Glomerular endothelial cell (primary cell): ENCODE measurements at regions not wholly inside any gene's neighbourhood (a gene's known extent, or its start where the extent isn't known, plus 50 kb on each side); places are given as distances from the start of the nearest gene placed in this dataset.
A peak's percentile ranks its signal among the peaks of the same experiment; 100 is the strongest.

Source experiments
- DNase-seq: peaks from one replicate; pipeline ENCODE4 v3.0.0-alpha.2; 2011; ENCODE audit warnings: low read depth, low spot score; ENCODE audit errors: extremely low read depth

GRCh38 chr11:116488836-116489389 is 283.9 kb downstream of the BUD13 start:
- no peak for DNase-seq

- DNase-seq: no peak
These were observed 287.4 kb downstream of the BUD13 start for GRCh38 chr11:116485425-116485824.

DNA sequence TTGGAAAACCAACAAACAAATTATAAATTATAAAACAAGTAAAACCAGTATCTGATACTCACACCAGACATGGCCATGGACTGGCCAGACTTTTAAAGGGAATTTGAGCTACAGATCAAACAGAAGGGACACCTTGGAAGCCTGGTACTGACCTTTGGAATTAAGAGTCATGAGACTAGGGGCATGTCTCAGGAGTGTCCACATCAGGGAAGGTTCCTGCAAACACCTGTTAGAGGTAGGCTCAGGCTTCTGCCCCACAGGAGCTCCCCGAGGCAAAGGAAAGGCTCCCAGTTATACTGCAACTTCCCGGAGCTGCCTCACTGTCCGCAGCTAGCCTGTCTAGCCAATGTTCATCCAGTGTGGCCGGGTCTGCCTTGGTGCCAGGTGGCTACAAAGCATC is 290.1 kb downstream of the BUD13 start:
- DNase-seq: no peak

- DNase-seq: no peak
These were observed 291.6 kb downstream of the BUD13 start for GRCh38 chr11:116481126-116481675.

DNA sequence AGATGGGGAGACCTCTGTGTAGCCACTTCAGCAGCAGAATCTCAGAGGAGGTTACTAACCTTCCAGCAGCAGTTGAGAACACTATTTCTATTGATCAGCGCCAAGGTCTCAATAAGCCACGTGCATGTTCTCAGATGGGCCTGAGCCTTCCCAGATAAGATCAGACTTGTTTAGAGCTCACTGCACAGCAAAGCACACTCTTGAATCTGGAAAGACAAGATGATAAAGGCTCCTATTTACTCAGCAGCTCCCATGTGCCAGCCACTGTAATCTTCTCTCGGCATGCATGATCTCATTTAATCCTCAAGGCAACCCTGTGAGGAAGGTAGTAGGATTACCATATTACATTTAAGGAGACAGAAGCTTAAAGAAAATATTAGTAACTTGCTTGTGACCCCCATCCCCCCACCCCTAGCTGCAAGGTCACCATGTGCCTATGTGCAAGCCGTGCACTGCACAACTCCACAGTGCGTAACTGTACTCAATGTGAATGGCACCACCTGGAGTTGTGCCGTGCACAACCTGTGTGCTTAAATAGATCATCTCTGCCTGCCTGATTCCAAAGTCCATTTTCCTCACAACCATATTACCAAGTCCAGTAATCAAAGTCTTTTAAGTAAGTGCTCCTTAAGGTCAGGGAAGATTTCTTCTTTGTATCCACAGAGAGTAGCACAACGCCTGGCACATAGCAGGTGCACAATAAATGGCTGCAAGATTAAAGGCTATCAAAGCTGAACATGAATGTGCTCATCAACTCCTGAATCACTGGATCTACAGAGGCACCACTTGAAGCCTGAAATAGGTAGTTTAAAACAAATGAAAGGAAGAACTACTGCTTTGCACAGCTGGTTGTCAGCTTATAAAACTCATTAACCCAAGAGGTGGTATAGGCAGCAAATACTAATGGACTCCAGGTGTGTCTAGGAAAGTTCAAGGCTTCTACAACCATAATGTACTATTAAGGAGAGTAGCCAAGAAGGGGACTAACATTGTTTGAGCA is 293.8 kb downstream of the BUD13 start:
- no peak for DNase-seq

- DNase-seq: no peak
These were observed 294.6 kb downstream of the BUD13 start for GRCh38 chr11:116478205-116478604.

GRCh38 chr11:116473790-116474346 is 298.9 kb downstream of the BUD13 start:
- DNase-seq: no peak

- DNase-seq: no peak
These were observed 299.5 kb downstream of the BUD13 start for GRCh38 chr11:116473206-116473769.

- no peak for DNase-seq
These were observed 300.1 kb downstream of the BUD13 start for GRCh38 chr11:116472651-116473050.

DNA sequence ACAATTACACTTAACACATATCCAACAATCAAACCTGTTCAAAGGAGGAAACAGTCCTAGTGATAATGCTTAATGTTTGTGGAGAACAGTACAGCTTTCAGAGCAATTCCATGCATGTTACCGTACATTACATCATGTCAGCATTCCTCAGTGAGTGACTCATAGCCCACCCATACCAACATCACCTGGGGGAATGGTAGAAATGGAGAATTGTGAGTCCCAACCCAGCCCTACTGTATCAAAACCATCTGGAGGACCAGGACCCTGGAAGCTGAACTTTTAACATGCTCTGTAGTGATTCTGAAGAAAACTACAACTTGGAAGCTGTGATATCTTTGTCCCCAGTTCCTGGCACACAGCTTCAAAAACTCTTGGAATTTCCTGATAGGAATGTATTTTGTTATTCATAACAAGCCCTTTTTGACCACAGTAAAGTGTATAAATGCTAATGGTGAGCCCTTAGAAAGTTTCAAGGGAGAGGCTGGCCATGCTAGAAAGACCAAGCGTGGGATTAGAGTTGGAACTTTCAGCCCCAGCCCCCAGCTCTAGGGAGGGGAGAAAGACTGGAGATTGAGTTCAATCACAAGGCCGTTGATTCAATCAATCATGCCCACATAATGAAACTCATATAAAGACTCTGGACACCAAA is 301.1 kb downstream of the BUD13 start:
- peak; percentile 47 for DNase-seq

DNA sequence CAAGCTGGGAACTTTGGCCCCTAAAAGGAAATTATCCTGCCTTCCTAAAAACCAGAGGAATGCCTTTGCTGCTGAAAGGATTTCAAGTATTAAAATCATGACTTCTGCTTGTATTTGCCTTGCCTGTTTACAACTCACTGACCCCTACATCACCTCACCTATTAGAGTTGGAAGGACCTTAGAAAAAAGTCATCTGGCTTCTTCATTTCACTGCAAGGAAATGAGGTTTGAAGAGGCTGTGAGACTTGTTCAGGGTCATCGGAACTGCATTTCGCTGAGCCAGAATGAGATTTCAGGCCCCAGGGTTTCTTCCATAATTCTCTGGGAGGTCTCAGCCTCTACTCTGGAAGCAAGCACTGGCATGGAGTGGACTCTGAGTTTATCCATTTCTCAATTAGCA is 304.1 kb downstream of the BUD13 start:
- DNase-seq: no peak

- DNase-seq: no peak
These were observed 305.0 kb downstream of the BUD13 start for GRCh38 chr11:116467823-116468222.

- DNase-seq: no peak
These were observed 306.0 kb downstream of the BUD13 start for GRCh38 chr11:116466801-116467200.

DNA sequence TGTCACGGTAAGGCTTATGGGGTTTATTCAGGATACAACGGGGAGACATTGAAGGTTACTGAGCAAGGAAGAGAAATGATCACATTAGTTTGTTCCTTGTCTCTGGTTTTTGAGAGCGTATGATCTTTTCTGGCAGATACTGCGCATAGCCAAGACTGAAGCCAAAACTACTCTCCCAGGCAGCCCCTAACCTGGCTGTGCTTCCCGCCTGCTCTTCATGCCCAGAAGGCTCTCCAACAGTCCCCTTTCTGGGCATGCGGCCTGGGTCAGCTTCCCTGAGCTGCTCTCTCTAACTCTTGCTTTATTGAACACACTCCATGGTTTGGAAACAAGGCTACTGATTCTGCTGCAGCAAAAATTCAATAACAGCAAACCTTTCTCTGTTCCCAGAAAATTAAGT is 306.6 kb downstream of the BUD13 start:
- no peak for DNase-seq

DNA sequence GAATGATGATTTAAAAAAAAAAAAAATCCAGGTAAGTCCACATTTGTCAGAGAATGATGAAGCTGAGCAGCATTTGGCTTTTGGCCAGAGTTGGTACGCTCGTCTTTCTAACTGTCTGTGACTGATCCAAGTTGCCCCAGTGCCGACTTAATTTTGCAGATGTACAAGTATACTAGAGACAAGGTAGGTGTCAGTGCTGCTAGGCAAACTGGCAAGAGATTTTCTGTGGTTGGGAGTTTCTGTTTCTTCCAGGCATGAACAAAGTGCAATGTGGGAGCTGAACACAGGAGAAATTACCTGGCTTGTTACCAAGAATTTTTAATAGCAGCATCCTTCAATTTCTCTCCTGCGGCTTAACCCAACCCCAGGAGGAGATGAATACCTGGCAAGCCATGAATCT is 307.7 kb downstream of the BUD13 start:
- no peak for DNase-seq

DNA sequence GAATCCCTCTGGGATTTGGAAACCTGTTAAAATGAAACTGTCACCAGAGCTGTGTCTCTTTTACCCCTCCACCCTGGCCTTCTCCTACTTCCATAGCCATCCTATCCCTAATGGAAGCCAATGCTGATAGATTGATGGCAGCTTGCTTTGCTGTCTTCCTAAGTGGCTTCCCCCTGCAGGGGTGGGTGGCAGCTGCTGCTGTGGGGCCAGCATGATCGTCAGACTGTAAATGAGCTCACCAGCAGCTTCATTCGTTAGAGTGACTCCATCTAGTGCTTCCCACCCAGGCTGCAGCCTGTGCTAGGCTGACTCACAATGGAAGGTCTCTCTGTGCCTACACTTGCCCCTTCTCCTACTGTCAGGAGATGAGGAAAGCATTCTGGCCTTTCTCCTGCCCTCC is 311.0 kb downstream of the BUD13 start:
- DNase-seq: no peak

DNA sequence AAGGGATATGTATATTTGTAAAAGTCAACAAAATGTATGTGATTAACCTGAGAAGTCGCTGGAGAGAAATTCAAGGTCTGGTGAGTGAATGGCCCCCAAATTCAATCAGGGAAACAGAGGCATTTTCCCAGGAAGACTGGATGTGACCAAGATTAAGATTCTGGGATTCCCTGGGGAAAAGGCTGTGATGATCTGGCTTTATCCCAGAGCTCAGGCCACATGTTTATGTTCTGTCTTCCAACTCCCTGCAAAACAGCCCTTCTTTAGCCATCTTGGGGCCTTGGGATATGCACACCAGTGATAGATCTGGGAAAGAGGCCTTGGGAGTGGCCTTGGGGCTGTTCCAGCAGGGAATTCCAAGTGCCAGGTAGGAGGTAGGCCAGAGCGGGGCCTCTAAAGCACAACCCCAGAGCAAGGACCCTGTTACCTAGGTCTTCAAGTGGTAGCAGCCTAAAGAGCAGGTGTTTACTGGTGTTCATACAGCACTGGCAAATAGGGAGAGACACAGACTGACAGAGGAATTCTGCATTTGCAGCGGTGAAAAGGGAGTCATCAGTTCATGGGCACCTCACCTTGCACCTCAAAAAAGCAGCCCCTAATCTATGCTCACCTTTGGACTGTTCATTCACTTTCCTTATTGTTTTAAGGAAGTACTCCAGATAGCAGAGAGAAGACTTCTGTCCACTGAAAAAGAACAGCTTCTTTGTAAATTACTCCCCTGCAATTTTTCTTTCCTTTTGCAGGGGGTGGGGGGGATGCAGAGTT is 312.4 kb downstream of the BUD13 start:
- DNase-seq: no peak

DNA sequence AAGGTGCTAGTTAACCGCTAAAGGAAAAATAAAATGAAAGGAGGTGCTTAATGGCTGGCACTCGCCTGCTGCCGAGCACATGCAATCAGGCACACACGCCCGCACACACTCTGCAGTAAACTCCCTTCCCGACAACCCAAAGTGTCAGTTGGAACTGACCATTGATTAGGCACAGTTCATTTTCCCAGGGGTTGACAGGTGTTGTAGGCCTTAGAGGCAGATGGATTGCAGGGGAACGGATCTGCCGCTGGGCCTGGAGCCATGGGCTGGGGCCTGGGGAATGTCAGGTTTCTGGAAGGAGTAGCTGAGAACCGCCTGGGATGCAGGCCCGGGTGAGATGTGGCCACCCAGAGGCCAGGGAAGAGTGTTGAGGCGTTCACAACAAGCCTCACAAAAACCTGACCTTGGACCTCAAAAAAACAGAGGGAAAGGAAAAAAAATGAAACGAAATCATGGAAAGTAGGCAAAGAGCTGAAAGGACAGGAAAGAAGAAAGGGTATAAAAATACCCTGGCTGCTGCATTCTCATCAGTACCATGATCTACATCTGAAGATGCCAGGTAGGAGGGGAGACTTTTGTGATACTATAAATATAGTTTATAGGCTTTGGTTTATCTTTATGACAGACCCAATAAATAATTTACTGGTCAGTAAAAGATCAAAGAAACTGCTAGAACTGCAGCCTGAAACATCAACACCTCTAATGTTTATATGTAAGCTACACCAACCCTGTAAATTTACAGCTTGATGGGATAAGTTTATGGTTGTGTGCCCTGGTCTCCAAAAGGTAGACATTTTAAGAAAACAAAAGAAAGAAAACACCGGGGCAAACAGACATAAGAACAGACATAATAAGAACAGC is 313.4 kb downstream of the BUD13 start:
- DNase-seq: no peak

DNA sequence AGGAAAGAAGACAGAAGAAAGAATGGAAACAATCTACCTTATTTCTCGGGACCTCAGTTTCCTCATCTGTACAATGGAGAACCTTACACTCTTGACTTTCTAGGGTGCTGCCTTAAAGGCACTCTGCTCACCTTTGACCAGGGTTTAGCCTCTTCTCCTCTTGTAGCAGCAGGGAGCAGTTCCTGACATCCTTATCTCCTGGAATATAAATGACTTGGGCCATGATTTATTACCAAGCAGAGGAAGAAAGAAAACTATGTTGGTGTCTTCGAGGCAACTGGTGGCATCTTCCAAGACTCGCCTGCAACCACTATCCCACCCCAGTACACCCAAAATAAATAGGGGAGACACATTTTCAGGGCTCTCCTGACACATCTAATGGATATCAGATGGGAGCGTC is 314.2 kb downstream of the BUD13 start:
- no peak for DNase-seq
